ENCODE measurements at regions not wholly inside any gene's neighbourhood (a gene's known extent, or its start where the extent isn't known, plus 50 kb on each side); places are given as distances from the start of the nearest gene placed in this dataset.

- TF ChIP-seq CTCF (IDR thresholded peaks at IDR 0.05) (no peak), POLR2A (IDR thresholded peaks at IDR 0.05) (no peak)
Observed at GRCh38 chr2:16870491-16871076, 204.9 kb upstream of the CYRIA start.
